DOHH2 (cell line): ENCODE measurements at regions not wholly inside any gene's neighbourhood (a gene's known extent, or its start where the extent isn't known, plus 50 kb on each side); places are given as distances from the start of the nearest gene placed in this dataset.

Experiments used
- H3F3A ChIP-seq: fragments of 200-600 bp; sonication (generic), shearing (Covaris generic); 2 replicates; pipeline ENCODE4 v1.6.0; 2016; ENCODE audit warnings: antibody characterized with exemption, mild to moderate bottlenecking; ENCODE audit not compliant: control insufficient read depth, insufficient read depth
- H3K27ac ChIP-seq: fragments of 200-600 bp; sonication (generic); 2 replicates; pipeline ENCODE4 v1.5.1; 2014; ENCODE audit warnings: low read depth, mild to moderate bottlenecking, low read length, moderate library complexity
- H3K27me3 ChIP-seq: fragments of 200-600 bp; sonication (generic); 2 replicates; pipeline ENCODE4 v1.6.1; 2014; ENCODE audit warnings: mild to moderate bottlenecking, low read length, mixed read lengths; ENCODE audit not compliant: control insufficient read depth
- H3K36me3 ChIP-seq: fragments of 200-600 bp; sonication (generic); 2 replicates; pipeline ENCODE4 v1.6.1; 2014; ENCODE audit warnings: mild to moderate bottlenecking, low read length, moderate library complexity, mixed read lengths; ENCODE audit not compliant: control insufficient read depth
- H3K4me1 ChIP-seq: fragments of 200-600 bp; sonication (generic); 2 replicates; pipeline ENCODE4 v1.6.1; 2014; ENCODE audit warnings: mild to moderate bottlenecking, low read length, mixed read lengths; ENCODE audit not compliant: control insufficient read depth
- H3K4me2 ChIP-seq: fragments of 200-600 bp; sonication (generic); 2 replicates; pipeline ENCODE4 v1.6.0; 2014; ENCODE audit warnings: mild to moderate bottlenecking, low read length, moderate library complexity
- H3K4me3 ChIP-seq: fragments of 200-600 bp; sonication (generic); 2 replicates; pipeline ENCODE4 v1.5.1; 2014; ENCODE audit warnings: mild to moderate bottlenecking, low read length, mixed read lengths
- H3K79me2 ChIP-seq: fragments of 200-600 bp; sonication (generic); 2 replicates; pipeline ENCODE4 v1.6.1; 2014; ENCODE audit warnings: mild to moderate bottlenecking, low read length, mixed read lengths; ENCODE audit not compliant: control insufficient read depth
- H3K9me2 ChIP-seq: fragments of 200-600 bp; sonication (generic); replicated peaks from 2 replicates; pipeline ENCODE4 v1.6.1; 2014; ENCODE audit warnings: mild to moderate bottlenecking, low read length, mixed read lengths; ENCODE audit not compliant: control insufficient read depth
- H3K9me3 ChIP-seq: fragments of 200-600 bp; sonication (generic); 2 replicates; pipeline ENCODE4 v1.6.1; 2014; ENCODE audit warnings: antibody characterized with exemption, low read length, mixed read lengths; ENCODE audit not compliant: control insufficient read depth, insufficient read depth
- H4K20me1 ChIP-seq: fragments of 200-600 bp; sonication (generic); 2 replicates; pipeline ENCODE4 v1.6.0; 2014; ENCODE audit warnings: low read depth, mild to moderate bottlenecking, antibody characterized with exemption, low read length, moderate library complexity; ENCODE audit not compliant: control insufficient read depth, insufficient read depth
- CTCF ChIP-seq: fragments of 200-600 bp; sonication (generic); IDR thresholded peaks from one replicate; pipeline ENCODE4 v1.5.1; 2014; ENCODE audit warnings: antibody characterized with exemption, mild to moderate bottlenecking, low read depth, low read length; ENCODE audit not compliant: poor library complexity, severe bottlenecking
- EZH2phosphoT487 ChIP-seq: fragments of 200-600 bp; sonication (generic); IDR thresholded peaks from 2 replicates; pipeline ENCODE4 v1.6.1; 2017; ENCODE audit warnings: borderline replicate concordance, mild to moderate bottlenecking, antibody characterized with exemption, low read length, moderate library complexity, mixed read lengths

GRCh38 chr4:170497112-170497511, 407.4 kb upstream of the AADAT start:
- Histone ChIP-seq H3K79me2 (no peaks in the 10 kb centered on the region), H3K4me3 (no peak overlapping the region), H3K36me3 (no peaks in the 10 kb centered on the region), H3K27ac (no peak overlapping the region), H3K9me2 (no peaks in the 10 kb centered on the region), H4K20me1 (no peaks in the 10 kb centered on the region), H3F3A (no peaks in the 10 kb centered on the region), H3K9me3 (no peaks in the 10 kb centered on the region), H3K27me3 (no peaks in the 10 kb centered on the region), H3K4me2 (no peak overlapping the region), H3K4me1 (no peaks in the 10 kb centered on the region)
- TF ChIP-seq CTCF (no peak), EZH2phosphoT487 (no peak)

DNA sequence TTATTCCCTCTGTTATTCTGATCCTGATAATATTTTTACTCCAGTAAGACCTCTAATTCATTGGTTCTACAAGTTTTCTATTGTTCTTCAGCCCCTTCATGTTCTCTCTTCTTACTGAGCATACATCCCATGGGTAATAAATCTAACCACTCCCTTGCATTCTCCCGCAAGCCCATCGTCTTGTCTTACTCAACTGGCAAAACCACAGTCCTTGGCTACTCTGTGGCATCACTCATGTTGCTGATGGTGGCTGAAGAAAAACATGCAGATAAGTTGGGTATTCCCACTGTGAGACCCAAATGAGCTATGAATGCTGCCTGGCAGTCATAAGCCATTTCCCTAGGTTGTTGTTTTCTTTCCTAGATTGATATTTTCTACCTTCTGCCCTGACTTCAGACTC, 402.2 kb upstream of the AADAT start:
- Histone ChIP-seq H3K4me3 (no peak overlapping the region), H4K20me1 (no peaks in the 10 kb centered on the region), H3K36me3 (no peaks in the 10 kb centered on the region), H3F3A (no peaks in the 10 kb centered on the region), H3K27ac (no peak overlapping the region), H3K4me1 (no peaks in the 10 kb centered on the region), H3K79me2 (no peaks in the 10 kb centered on the region), H3K9me2 (no peaks in the 10 kb centered on the region), H3K9me3 (no peaks in the 10 kb centered on the region), H3K27me3 (no peaks in the 10 kb centered on the region), H3K4me2 (no peak overlapping the region)
- TF ChIP-seq CTCF = no peak
- no peak for TF ChIP-seq EZH2phosphoT487

- H3K36me3 ChIP-seq = no peaks in the 10 kb centered on the region
- no peaks in the 10 kb centered on the region for H3K27me3 ChIP-seq
- TF ChIP-seq EZH2phosphoT487 (no peak), CTCF (no peak)
- no peak overlapping the region for H3K4me2 ChIP-seq
- no peak overlapping the region for H3K4me3 ChIP-seq
- no peak overlapping the region for H3K27ac ChIP-seq
- no peaks in the 10 kb centered on the region for H4K20me1 ChIP-seq
- no peaks in the 10 kb centered on the region for H3K9me2 ChIP-seq
- no peaks in the 10 kb centered on the region for H3K9me3 ChIP-seq
- H3F3A ChIP-seq = no peaks in the 10 kb centered on the region
- no peaks in the 10 kb centered on the region for H3K79me2 ChIP-seq
- no peaks in the 10 kb centered on the region for H3K4me1 ChIP-seq
Observed at GRCh38 chr4:170476351-170476750, 386.6 kb upstream of the AADAT start.

DNA sequence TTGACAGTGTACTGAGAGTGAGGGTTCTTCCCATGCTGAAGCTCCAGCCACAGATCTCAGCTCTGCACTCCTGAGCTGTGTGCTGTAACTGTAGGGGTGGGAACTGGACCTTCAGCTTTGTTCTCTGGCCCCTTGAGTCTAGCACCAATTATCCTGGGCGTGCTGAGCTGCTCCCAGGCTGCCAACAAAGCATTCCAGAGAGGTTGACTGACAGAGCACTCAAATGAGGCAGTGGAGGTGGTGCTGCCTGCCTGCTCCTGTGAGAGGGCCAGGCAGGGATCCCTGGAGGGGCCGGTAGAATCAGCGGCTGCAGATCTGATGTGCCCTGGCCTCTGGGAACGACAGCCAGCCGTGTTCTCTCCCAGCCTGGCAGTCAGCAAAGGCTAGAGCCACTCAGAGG, 375.7 kb upstream of the AADAT start:
- no peaks in the 10 kb centered on the region for H4K20me1 ChIP-seq
- TF ChIP-seq EZH2phosphoT487 = no peak
- no peak for TF ChIP-seq CTCF
- no peak overlapping the region for H3K4me2 ChIP-seq
- no peaks in the 10 kb centered on the region for H3K79me2 ChIP-seq
- no peaks in the 10 kb centered on the region for H3K27me3 ChIP-seq
- no peaks in the 10 kb centered on the region for H3K9me2 ChIP-seq
- H3F3A ChIP-seq = no peaks in the 10 kb centered on the region
- H3K4me3 ChIP-seq = no peak overlapping the region
- no peak overlapping the region for H3K27ac ChIP-seq
- no peaks in the 10 kb centered on the region for H3K4me1 ChIP-seq
- no peaks in the 10 kb centered on the region for H3K36me3 ChIP-seq
- no peaks in the 10 kb centered on the region for H3K9me3 ChIP-seq
